Loucy (cell line): ENCODE measurements at regions not wholly inside any gene's neighbourhood (a gene's known extent, or its start where the extent isn't known, plus 50 kb on each side); places are given as distances from the start of the nearest gene placed in this dataset.

Source experiments
- H2AFZ ChIP-seq: fragments of 200-600 bp; sonication (generic); 2 replicates; pipeline ENCODE4 v1.6.0; 2016; ENCODE audit warnings: antibody characterized with exemption, mild to moderate bottlenecking, low read length, moderate library complexity
- H3F3A ChIP-seq: fragments of 200-600 bp; 2 replicates; pipeline ENCODE4 v1.6.0; 2016; ENCODE audit warnings: antibody characterized with exemption, low read depth, mild to moderate bottlenecking
- H3K27me3 ChIP-seq: fragments of 200-600 bp; sonication (generic); 2 replicates; pipeline ENCODE4 v1.6.1; 2014; ENCODE audit warnings: low read length, mild to moderate bottlenecking; ENCODE audit not compliant: insufficient read depth, poor library complexity, severe bottlenecking
- H3K36me3 ChIP-seq: fragments of 200-600 bp; sonication (generic); 2 replicates; pipeline ENCODE4 v1.6.1; 2016; ENCODE audit warnings: low read length; ENCODE audit not compliant: insufficient read depth
- H3K4me1 ChIP-seq: fragments of 200-600 bp; sonication (generic); 2 replicates; pipeline ENCODE4 v1.5.1; 2014; ENCODE audit warnings: low read length, mild to moderate bottlenecking; ENCODE audit not compliant: insufficient read depth, poor library complexity, severe bottlenecking
- H3K4me2 ChIP-seq: fragments of 200-600 bp; sonication (generic); 2 replicates; pipeline ENCODE4 v1.6.0; 2014; ENCODE audit warnings: antibody characterized with exemption, low read length, low read depth, mild to moderate bottlenecking; ENCODE audit not compliant: poor library complexity, severe bottlenecking
- H3K4me3 ChIP-seq: fragments of 200-600 bp; sonication (generic); 2 replicates; pipeline ENCODE4 v1.5.1; 2014; ENCODE audit warnings: low read length, mild to moderate bottlenecking, mixed read lengths; ENCODE audit not compliant: poor library complexity, severe bottlenecking
- H3K79me2 ChIP-seq: fragments of 200-600 bp; sonication (generic); 2 replicates; pipeline ENCODE4 v1.6.1; 2014; ENCODE audit warnings: low read length; ENCODE audit not compliant: insufficient read depth
- H3K9ac ChIP-seq: fragments of 200-600 bp; sonication (generic); 2 replicates; pipeline ENCODE4 v1.6.0; 2014; ENCODE audit warnings: mild to moderate bottlenecking, low read depth, low read length, moderate library complexity; ENCODE audit not compliant: poor library complexity, severe bottlenecking
- H3K9me2 ChIP-seq: fragments of 200-600 bp; sonication (generic); replicated peaks from 2 replicates; pipeline ENCODE4 v1.6.1; 2016; ENCODE audit warnings: low read depth, low read length, mixed read lengths
- H3K9me3 ChIP-seq: fragments of 200-600 bp; sonication (generic); 2 replicates; pipeline ENCODE4 v1.6.1; 2014; ENCODE audit warnings: mild to moderate bottlenecking, antibody characterized with exemption, low read length, low read depth; ENCODE audit not compliant: insufficient read depth
- H4K20me1 ChIP-seq: fragments of 200-600 bp; sonication (generic); 2 replicates; pipeline ENCODE4 v1.6.0; 2014; ENCODE audit warnings: antibody characterized with exemption, low read length, mild to moderate bottlenecking; ENCODE audit not compliant: insufficient read depth, poor library complexity, severe bottlenecking
- EZH2phosphoT487 ChIP-seq: fragments of 200-600 bp; IDR thresholded peaks from 2 replicates; pipeline ENCODE4 v1.6.1; 2018; ENCODE audit warnings: antibody characterized with exemption, mild to moderate bottlenecking, moderate library complexity, borderline replicate concordance
- TF ChIP-seq, protein P1 (sequence below): fragments of 200-600 bp; sonication (generic); conservative IDR thresholded peaks from 2 replicates; pipeline ENCODE4 v1.5.1; 2014; ENCODE audit warnings: mild to moderate bottlenecking, antibody characterized with exemption, low read length

DNA sequence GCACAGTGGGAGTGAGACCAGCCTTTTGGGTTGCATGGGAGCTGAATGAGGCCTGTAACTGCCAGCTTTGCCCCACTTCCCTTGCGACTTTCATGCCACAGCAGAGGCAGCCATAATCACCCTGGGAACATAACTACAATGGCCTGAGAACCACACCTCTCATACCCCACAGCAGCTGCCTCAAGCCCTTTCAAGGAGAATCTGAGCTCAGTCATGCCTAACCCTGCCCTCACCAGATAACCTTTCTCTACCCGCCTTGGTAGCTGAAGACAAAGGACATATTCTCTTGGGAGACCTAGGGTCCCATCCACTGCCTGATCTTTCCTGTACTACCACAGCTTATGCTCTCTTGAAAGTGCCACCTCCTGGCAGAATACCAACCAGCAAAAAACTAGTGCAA is 599.9 kb upstream of the IGFBP7 start:
- Histone ChIP-seq H3K36me3 (no peaks in the 10 kb centered on the region), H3K4me1 (no peaks in the 10 kb centered on the region), H3K79me2 (no peaks in the 10 kb centered on the region), H3F3A (no peaks in the 10 kb centered on the region), H3K9me3 (no peaks in the 10 kb centered on the region), H3K9ac (no peak overlapping the region), H2AFZ (no peak overlapping the region), H4K20me1 (no peaks in the 10 kb centered on the region), H3K4me2 (no peak overlapping the region), H3K9me2 (no peaks in the 10 kb centered on the region), H3K4me3 (no peak overlapping the region), H3K27me3 (no peaks in the 10 kb centered on the region)
- TF ChIP-seq EZH2phosphoT487, result no peak
- TF ChIP-seq, protein P1, sequence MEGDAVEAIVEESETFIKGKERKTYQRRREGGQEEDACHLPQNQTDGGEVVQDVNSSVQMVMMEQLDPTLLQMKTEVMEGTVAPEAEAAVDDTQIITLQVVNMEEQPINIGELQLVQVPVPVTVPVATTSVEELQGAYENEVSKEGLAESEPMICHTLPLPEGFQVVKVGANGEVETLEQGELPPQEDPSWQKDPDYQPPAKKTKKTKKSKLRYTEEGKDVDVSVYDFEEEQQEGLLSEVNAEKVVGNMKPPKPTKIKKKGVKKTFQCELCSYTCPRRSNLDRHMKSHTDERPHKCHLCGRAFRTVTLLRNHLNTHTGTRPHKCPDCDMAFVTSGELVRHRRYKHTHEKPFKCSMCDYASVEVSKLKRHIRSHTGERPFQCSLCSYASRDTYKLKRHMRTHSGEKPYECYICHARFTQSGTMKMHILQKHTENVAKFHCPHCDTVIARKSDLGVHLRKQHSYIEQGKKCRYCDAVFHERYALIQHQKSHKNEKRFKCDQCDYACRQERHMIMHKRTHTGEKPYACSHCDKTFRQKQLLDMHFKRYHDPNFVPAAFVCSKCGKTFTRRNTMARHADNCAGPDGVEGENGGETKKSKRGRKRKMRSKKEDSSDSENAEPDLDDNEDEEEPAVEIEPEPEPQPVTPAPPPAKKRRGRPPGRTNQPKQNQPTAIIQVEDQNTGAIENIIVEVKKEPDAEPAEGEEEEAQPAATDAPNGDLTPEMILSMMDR, result no peak

DNA sequence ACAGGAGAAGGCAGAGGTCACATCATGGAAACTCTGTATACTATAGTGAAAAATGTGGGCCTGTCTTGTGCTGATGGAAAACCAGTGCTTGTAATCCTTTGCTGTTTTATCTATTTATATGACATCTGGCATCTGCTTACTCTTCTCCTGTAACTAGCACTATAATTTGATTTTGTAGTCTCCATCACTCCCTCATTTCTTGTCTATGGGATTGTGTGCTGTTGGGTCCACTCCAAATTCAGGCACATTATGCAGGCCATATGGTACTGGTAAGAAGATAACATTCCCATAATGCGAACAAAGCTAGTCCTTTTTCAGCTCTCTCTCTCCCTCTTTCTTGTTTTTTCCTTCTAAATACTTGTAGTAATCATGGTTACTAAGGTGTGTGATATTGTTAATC is 581.2 kb upstream of the IGFBP7 start:
- Histone ChIP-seq H3K4me2 (no peak overlapping the region), H3K4me3 (no peak overlapping the region), H3K27me3 (no peaks in the 10 kb centered on the region), H4K20me1 (no peaks in the 10 kb centered on the region), H3K9me3 (no peaks in the 10 kb centered on the region), H3K79me2 (no peaks in the 10 kb centered on the region), H2AFZ (no peak overlapping the region), H3F3A (no peaks in the 10 kb centered on the region), H3K9me2 (no peaks in the 10 kb centered on the region), H3K4me1 (no peaks in the 10 kb centered on the region), H3K9ac (no peak overlapping the region), H3K36me3 (no peaks in the 10 kb centered on the region)
- TF ChIP-seq, protein P1, result no peak
- TF ChIP-seq EZH2phosphoT487, result no peak

DNA sequence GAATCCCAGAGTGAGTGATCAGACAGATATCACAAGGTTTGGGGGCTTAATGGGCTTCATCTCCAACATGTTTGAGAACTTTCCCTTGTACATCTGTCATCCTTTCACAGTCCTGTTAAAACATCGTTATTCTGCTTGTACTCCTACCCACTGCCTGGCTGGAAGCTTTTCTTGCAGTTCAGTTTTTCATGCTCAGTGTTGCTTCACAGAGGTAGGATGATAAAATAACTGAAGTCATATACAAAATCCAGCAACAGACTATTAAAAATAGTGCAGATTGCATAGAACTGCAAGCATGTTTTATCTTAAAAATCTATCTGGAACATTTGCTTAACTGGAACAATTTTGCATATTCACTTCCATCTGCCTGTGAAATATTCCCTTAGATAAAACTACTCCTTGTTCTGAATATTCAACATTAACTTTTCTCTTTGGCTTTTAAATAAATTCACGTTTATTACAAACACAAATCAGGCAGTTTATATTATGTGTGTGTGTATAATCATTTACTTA is 579.6 kb upstream of the IGFBP7 start:
- Histone ChIP-seq H3F3A (no peaks in the 10 kb centered on the region), H2AFZ (no peak overlapping the region), H3K9me3 (no peaks in the 10 kb centered on the region)

More for the DNA sequence above, 579.6 kb upstream of the IGFBP7 start:
- Histone ChIP-seq H3K27me3 (no peaks in the 10 kb centered on the region), H3K79me2 (no peaks in the 10 kb centered on the region), H3K9ac (no peak overlapping the region), H3K4me3 (no peak overlapping the region), H4K20me1 (no peaks in the 10 kb centered on the region), H3K4me2 (no peak overlapping the region), H3K36me3 (no peaks in the 10 kb centered on the region), H3K9me2 (no peaks in the 10 kb centered on the region), H3K4me1 (no peaks in the 10 kb centered on the region)
- TF ChIP-seq, protein P1, result no peak
- TF ChIP-seq EZH2phosphoT487, result no peak
